A549 (cell line): ENCODE measurements at regions not wholly inside any gene's neighbourhood (a gene's known extent, or its start where the extent isn't known, plus 50 kb on each side); places are given as distances from the start of the nearest gene placed in this dataset.

ENCODE experiments used
- ATAC-seq, 2 experiments: fragments of 200-7000 bp in 1 of 2; fragments of >200 bp in 1 of 2; cut with Nextera tagmentation in 1 of 2; cut with Tn5 transposase in 1 of 2; 3 replicates each; pipeline versions ENCODE4 v1.8.0 to v1.9.1; 2018 to 2020; ENCODE audit warnings: mild to moderate bottlenecking in 1 of 2, moderate library complexity in 1 of 2
- CTCF ChIA-PET: fragments of 300-600 bp; sonication (Branson Sonifier 250); formaldehyde crosslinking; extraction: SDS; loops from one replicate; lab custom pipeline; 2021; ENCODE audit warnings: antibody characterized with exemption, inconsistent platforms; lab: Yijun Ruan, JAX
- POLR2A ChIA-PET: fragments of 350-600 bp; formaldehyde crosslinking; extraction: SDS; loops from one replicate; lab custom pipeline; 2021; ENCODE audit warnings: antibody characterized with exemption, inconsistent platforms; lab: Yijun Ruan, JAX
- DNase-seq, 2 experiments: peaks; one replicate each; pipeline versions ENCODE4 v3.0.0 to v3.0.0-alpha.2; 2011 to 2016; ENCODE audit warnings: low read depth in 1 of 2, low spot score in 1 of 2
- FAIRE-seq: peaks from 2 replicates; lab custom pipeline; 2011; peaks lifted over from hg19 to GRCh38; lab: Jason Lieb, UNC
- H3K27ac ChIP-seq, 2 experiments: fragments of >200 bp; sonication (Bioruptor Twin); formaldehyde crosslinking; 3 replicates each; pipeline ENCODE4 v1.5.1; 2016 to 2017
- H3K4me1 ChIP-seq: fragments of >200 bp; sonication (Bioruptor Twin); formaldehyde crosslinking; 3 replicates; pipeline ENCODE4 v1.6.1; 2016
- H3K4me2 ChIP-seq: fragments of >200 bp; sonication (Bioruptor Twin); formaldehyde crosslinking; 3 replicates; pipeline ENCODE4 v1.6.1; 2016
- H3K4me3 ChIP-seq: fragments of >200 bp; sonication (Bioruptor Twin); formaldehyde crosslinking; 3 replicates; pipeline ENCODE4 v1.5.1; 2016
- H3K9me3 ChIP-seq: fragments of >200 bp; sonication (Bioruptor Twin); formaldehyde crosslinking; 3 replicates; pipeline ENCODE4 v1.6.1; 2016
- ATOH8 ChIP-seq: fragments of 250-450 bp; sonication (Bioruptor Pico); IDR thresholded peaks from 2 replicates; pipeline ENCODE4 v1.5.0; 2020; ENCODE audit warnings: low read depth, mild to moderate bottlenecking, moderate library complexity
- BCL3 ChIP-seq: fragments of >200 bp; sonication (Bioruptor Twin); formaldehyde crosslinking; IDR thresholded peaks from 3 replicates; pipeline ENCODE4 v1.6.1; 2016
- CBX2 ChIP-seq: fragments of 200-600 bp; sonication (generic); IDR thresholded peaks from 2 replicates; pipeline ENCODE4 v1.6.1; 2016; ENCODE audit warnings: low read depth, mild to moderate bottlenecking, borderline replicate concordance
- CEBPB ChIP-seq, 2 experiments: fragments of >200 bp in 1 of 2; sonication (Bioruptor Twin) in 1 of 2; formaldehyde crosslinking in 1 of 2; IDR thresholded peaks; 2 replicates each; pipeline ENCODE4 v1.6.1; 2012 to 2016
- EHF ChIP-seq: fragments of 250-450 bp; sonication (Bioruptor Pico); IDR thresholded peaks from 2 replicates; pipeline ENCODE4 v1.5.0; 2020; ENCODE audit warnings: mild to moderate bottlenecking
- EHMT2 ChIP-seq: fragments of 200-600 bp; sonication (generic); IDR thresholded peaks from 2 replicates; pipeline ENCODE4 v1.6.1; 2016; ENCODE audit warnings: antibody characterized with exemption, low read depth, mild to moderate bottlenecking, moderate library complexity
- ELK1 ChIP-seq: fragments of 150-350 bp; IDR thresholded peaks from 2 replicates; pipeline ENCODE4 v1.6.1; 2014; ENCODE audit warnings: low read depth, mild to moderate bottlenecking, low read length
- ESRRA ChIP-seq: fragments of 150-350 bp; IDR thresholded peaks from 2 replicates; pipeline ENCODE4 v1.6.1; 2014; ENCODE audit warnings: mild to moderate bottlenecking, low read length, borderline replicate concordance
- FOSB ChIP-seq: fragments of 250-450 bp; sonication (Bioruptor Pico); IDR thresholded peaks from 2 replicates; pipeline ENCODE4 v1.5.0; 2020; ENCODE audit warnings: mild to moderate bottlenecking, moderate library complexity
- GATA3 ChIP-seq: IDR thresholded peaks from 2 replicates; pipeline ENCODE4 v1.6.1; 2012; ENCODE audit warnings: borderline replicate concordance
- HDAC2 ChIP-seq: fragments of 200-600 bp; sonication (generic); IDR thresholded peaks from 2 replicates; pipeline ENCODE4 v1.6.1; 2016
- HEYL ChIP-seq: fragments of 250-450 bp; sonication (Bioruptor Pico); IDR thresholded peaks from 2 replicates; pipeline ENCODE4 v1.8.0; 2021; ENCODE audit warnings: mild to moderate bottlenecking, moderate library complexity
- HOXB13 ChIP-seq: fragments of 250-450 bp; sonication (Bioruptor Pico); IDR thresholded peaks from 2 replicates; pipeline ENCODE4 v1.5.0; 2020; ENCODE audit warnings: low read depth, mild to moderate bottlenecking, moderate library complexity
- HOXB5 ChIP-seq: fragments of 250-450 bp; sonication (Bioruptor Pico); IDR thresholded peaks from 2 replicates; pipeline ENCODE4 v1.5.0; 2020; ENCODE audit warnings: mild to moderate bottlenecking, moderate library complexity
- JUNB ChIP-seq: fragments of >200 bp; sonication (Bioruptor Twin); formaldehyde crosslinking; IDR thresholded peaks from 2 replicates; pipeline ENCODE4 v1.6.1; 2016
- KDM5A ChIP-seq: fragments of 200-600 bp; sonication (generic); IDR thresholded peaks from 2 replicates; pipeline ENCODE4 v1.6.1; 2016; ENCODE audit warnings: antibody characterized with exemption, mild to moderate bottlenecking
- MAFK ChIP-seq: fragments of 450-650 bp; IDR thresholded peaks from 2 replicates; pipeline ENCODE4 v1.6.1; 2014; ENCODE audit not compliant: partially characterized antibody
- NFE2L2 ChIP-seq: fragments of 150-350 bp; conservative IDR thresholded peaks from 2 replicates; pipeline ENCODE4 v1.6.1; 2014; ENCODE audit warnings: low read length
- PHF8 ChIP-seq: fragments of 200-600 bp; sonication (generic); IDR thresholded peaks from 2 replicates; pipeline ENCODE4 v1.6.1; 2016; ENCODE audit warnings: low read depth, mild to moderate bottlenecking, antibody characterized with exemption, moderate library complexity, borderline replicate concordance
- RCOR1 ChIP-seq: fragments of 150-350 bp; IDR thresholded peaks from 2 replicates; pipeline ENCODE4 v1.6.1; 2014; ENCODE audit warnings: antibody characterized with exemption, low read length, low read depth
- RNF2 ChIP-seq: fragments of 200-600 bp; sonication (generic); IDR thresholded peaks from 2 replicates; pipeline ENCODE4 v1.6.1; 2016; ENCODE audit warnings: low read depth, mild to moderate bottlenecking, antibody characterized with exemption, moderate library complexity, borderline replicate concordance
- SREBF2 ChIP-seq: fragments of 450-650 bp; IDR thresholded peaks from 2 replicates; pipeline ENCODE4 v1.6.1; 2014; ENCODE audit warnings: mild to moderate bottlenecking, moderate library complexity
- TFCP2L1 ChIP-seq: fragments of 250-450 bp; sonication (Bioruptor Pico); IDR thresholded peaks from 2 replicates; pipeline ENCODE4 v1.5.0; 2021; ENCODE audit warnings: mild to moderate bottlenecking
- TP53 ChIP-seq: fragments of 250-450 bp; sonication (Bioruptor Pico); IDR thresholded peaks from 2 replicates; pipeline ENCODE4 v1.5.0; 2021; ENCODE audit warnings: mild to moderate bottlenecking, moderate library complexity
- WGBS: methylation state at CpG from one replicate; pipeline ENCODE4 v1.1.6; 2017; ENCODE audit errors: missing lambda C conversion rate; 5-methylcytosine and 5-hydroxymethylcytosine counted together

- WGBS: 5% methylated on average over 1 of the region's 1 CpG
- H3K4me2 ChIP-seq: no peak overlapping the region
- ChIA-PET POLR2A (no interaction called here), CTCF (no interaction called here)
- ATAC-seq (no peak), FAIRE-seq (no peak), DNase-seq (no peak)
- TF ChIP-seq ATOH8 (CRISPR knock-in tag) (no peak), CBX2 (no peak), RNF2 (no peak), GATA3 (no peak), PHF8 (no peak), ELK1 (no peak), EHMT2 (no peak), FOSB (CRISPR knock-in tag) (no peak), ESRRA (no peak), BCL3 (no peak), TFCP2L1 (CRISPR knock-in tag) (no peak), HOXB13 (CRISPR knock-in tag) (no peak), NFE2L2 (no peak)
- no peak overlapping the region for H3K4me3 ChIP-seq
- no peaks in the 10 kb centered on the region for H3K4me1 ChIP-seq
- H3K27ac ChIP-seq: no peak overlapping the region
- H3K9me3 ChIP-seq: no peaks in the 10 kb centered on the region
Observed at GRCh38 chr6:152916035-152916434, 66.8 kb downstream of the FBXO5 start.

GRCh38 chr6:152918991-152919390, 63.9 kb downstream of the FBXO5 start:
- H3K27ac ChIP-seq: no peak overlapping the region
- no peak for TF ChIP-seq JUNB
- no peak for TF ChIP-seq ELK1
- TF ChIP-seq HEYL (CRISPR knock-in tag): no peak
- TF ChIP-seq RCOR1: no peak
- no peak for TF ChIP-seq HDAC2
- TF ChIP-seq NFE2L2: no peak
- TF ChIP-seq CEBPB (IDR thresholded peaks at IDR 0.05): no peak
- no peak for TF ChIP-seq KDM5A
- TF ChIP-seq ATOH8 (CRISPR knock-in tag): no peak
- TF ChIP-seq HOXB5 (CRISPR knock-in tag): no peak
- no peak for TF ChIP-seq EHF (CRISPR knock-in tag)
- TF ChIP-seq TP53 (CRISPR knock-in tag): no peak
- no peak for TF ChIP-seq SREBF2
- TF ChIP-seq MAFK: no peak
- TF ChIP-seq TFCP2L1 (CRISPR knock-in tag): no peak
- no peak overlapping the region for H3K4me2 ChIP-seq
- no peaks in the 10 kb centered on the region for H3K9me3 ChIP-seq
- no peaks in the 10 kb centered on the region for H3K4me1 ChIP-seq
- 9% methylated on average over 3 of the region's 3 CpGs for WGBS
- H3K4me3 ChIP-seq: no peak overlapping the region
- ATAC-seq (no peak), DNase-seq (no peak), FAIRE-seq (no peak)
- POLR2A ChIA-PET: no interaction called here
- CTCF ChIA-PET: interaction anchor here (0.6 kb wide), 1 partner anchor 458 kb away, joined by 3 read pairs; no protein-coding TSS in a partner anchor
